ENCODE measurements at regions not wholly inside any gene's neighbourhood (a gene's known extent, or its start where the extent isn't known, plus 50 kb on each side); places are given as distances from the start of the nearest gene placed in this dataset.

GRCh38 chr3:174651951-174652350, 207.2 kb upstream of the NAALADL2 start:
- DNase-seq (ENCODE audit: low read depth in 2 of 2): no peak

GRCh38 chr3:174659511-174659910, 199.6 kb upstream of the NAALADL2 start:
- DNase-seq (ENCODE audit: low read depth in 2 of 2): no peak

DNA sequence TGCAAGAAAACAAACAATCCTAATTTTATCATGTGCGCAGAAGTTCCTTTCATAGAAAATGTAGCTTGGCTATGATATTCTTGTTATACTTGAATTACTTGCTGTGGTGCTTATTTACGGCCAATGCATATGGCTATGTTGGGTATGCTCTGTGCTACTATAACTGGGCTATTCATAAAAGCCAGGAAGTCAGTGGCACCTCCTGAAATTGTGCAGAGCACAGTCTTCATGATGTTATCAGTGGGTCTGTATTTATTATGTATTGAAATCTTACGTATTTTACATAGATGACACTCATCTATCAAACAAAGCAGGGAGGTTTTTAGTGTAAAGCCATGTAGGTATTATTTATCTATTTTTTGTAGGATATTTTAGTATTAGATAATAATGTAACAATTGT, 196.5 kb upstream of the NAALADL2 start:
- no peak for DNase-seq (ENCODE audit: low read depth in 2 of 2)

GRCh38 chr3:174667386-174667785, 191.7 kb upstream of the NAALADL2 start:
- no peak for DNase-seq (ENCODE audit: low read depth in 2 of 2)

DNA sequence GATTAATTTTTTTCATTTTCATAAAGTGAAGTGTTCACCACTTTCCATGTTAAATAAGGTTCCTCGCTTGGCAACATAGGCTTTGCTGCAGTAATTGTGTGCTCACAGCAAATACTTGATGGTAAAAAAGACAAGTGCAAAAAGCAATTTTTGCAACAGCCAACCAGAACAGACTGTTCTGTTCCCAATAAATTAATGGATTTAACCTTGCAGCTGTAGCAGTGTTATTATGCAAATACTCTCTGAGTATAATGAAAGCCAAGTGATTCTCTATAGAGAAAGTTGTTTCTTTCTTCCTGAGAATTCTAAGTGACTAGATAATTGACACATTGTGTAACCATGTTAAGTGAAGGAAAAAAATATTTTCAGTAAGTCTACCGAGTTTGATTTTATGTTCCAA, 183.7 kb upstream of the NAALADL2 start:
- DNase-seq (ENCODE audit: low read depth in 2 of 2): no peak

DNA sequence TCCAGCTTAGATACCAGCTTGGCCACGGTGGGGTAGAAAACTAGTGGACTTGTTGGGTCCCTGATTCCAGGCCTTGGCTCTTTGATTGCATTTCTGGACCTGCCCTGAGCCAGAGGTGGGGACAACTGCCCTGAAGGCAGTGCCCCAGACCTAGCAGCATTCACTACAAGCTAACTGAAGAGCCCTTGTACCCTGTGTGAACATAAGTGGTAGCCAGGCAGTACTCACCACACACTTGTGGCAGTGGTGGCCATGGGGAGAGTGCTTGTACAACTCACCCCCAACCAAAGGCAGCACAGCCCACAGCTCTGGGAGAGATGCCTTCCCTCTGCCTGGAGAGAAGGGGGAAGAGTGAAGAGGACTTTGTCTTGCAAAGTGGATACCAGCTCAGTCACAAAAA, 177.3 kb upstream of the NAALADL2 start:
- DNase-seq (ENCODE audit: low read depth in 2 of 2): no peak

- no peak for DNase-seq (ENCODE audit: low read depth in 2 of 2)
Measured at GRCh38 chr3:174685796-174686195, 173.3 kb upstream of the NAALADL2 start.

- DNase-seq (ENCODE audit: low read depth in 2 of 2): no peak
Measured at GRCh38 chr3:174697310-174697709, 161.8 kb upstream of the NAALADL2 start.

DNA sequence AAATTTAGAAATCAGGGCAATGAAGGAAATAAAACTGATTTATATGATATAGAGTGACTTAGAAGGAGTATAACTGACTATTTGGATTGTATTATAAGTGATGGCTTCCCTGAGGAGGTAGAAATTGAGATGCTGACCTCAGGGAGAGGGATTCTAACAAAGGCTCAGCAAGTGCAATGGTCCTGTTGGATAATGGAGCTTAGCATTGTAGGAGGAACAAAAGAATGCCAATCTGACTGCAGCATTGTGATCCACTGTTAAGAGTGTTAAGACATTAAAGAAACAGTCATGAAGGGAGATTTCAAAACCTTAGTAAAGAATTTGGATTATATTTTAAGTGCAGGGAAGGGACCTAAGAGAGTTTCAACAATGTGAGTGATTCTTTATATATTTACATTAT, 158.4 kb upstream of the NAALADL2 start:
- no peak for DNase-seq (ENCODE audit: low read depth in 2 of 2)

- no peak for DNase-seq (ENCODE audit: low read depth in 2 of 2)
Measured at GRCh38 chr3:174710612-174711011, 148.5 kb upstream of the NAALADL2 start.

DNA sequence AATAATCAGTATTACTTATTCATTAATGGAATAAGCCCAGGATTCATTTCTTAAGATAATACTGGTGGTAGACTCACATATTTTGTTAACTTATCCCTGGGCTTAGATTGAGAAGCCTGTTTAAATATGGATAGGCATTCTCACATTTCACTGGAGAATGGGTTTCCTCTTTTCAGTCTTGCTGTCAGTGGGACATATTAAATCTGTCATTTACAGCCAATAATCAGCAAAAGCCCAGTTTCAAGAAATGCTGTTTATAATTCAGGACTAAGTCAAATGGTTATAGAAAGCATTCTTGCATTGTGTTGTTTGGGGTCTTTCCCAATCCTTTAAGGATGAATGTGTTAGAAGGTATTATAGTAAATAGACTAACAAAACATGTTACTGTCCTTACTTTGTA, 143.7 kb upstream of the NAALADL2 start:
- DNase-seq (ENCODE audit: low read depth in 2 of 2): no peak

DNA sequence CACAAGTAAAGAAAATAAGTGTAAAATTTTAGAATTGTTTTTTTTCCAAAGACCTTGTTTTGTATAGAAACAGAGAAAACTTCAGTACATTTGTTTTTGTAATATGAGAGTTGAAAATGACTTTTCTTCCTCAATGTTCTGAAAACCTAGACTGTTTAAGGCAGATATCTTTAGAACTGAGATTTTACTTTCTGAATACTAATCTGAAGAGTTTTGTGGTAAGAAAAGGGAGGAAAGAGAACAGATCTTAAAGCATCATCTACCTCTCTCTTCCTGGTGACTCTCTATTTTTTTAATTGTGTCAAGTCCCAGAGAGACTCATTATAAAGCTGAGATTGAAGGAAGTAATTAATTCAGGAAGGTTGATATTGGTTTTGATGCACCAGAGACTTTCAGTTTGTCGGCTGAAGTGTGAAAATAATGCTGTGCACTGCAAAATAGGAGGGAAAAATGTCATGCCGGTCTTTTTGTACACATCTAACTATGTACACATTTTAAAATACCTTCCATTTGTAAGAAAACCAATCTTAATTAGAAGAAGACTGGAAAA, 142.1 kb upstream of the NAALADL2 start:
- no peak for DNase-seq (ENCODE audit: low read depth in 2 of 2)

DNA sequence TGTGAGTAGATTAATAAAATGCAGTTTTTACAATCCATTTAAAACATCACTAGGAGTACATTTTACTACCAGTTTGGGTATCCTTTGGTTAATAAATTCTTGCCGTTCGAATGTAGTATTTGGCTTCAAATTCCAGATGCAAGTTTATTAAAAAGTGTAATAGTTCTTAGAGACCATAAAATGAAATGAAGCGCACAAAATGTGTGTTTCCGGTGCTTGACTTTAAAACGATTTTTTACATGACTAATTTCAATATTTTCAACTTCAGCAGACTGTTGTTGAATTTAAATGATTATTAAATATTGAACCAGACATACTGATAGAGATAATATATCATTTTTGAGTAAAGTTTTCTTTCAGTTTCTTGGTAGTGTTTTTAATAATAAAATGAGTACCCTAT, 138.4 kb upstream of the NAALADL2 start:
- DNase-seq (ENCODE audit: low read depth in 2 of 2): no peak

- no peak for DNase-seq (ENCODE audit: low read depth in 2 of 2)
Measured at GRCh38 chr3:174725303-174725702, 133.8 kb upstream of the NAALADL2 start.

DNA sequence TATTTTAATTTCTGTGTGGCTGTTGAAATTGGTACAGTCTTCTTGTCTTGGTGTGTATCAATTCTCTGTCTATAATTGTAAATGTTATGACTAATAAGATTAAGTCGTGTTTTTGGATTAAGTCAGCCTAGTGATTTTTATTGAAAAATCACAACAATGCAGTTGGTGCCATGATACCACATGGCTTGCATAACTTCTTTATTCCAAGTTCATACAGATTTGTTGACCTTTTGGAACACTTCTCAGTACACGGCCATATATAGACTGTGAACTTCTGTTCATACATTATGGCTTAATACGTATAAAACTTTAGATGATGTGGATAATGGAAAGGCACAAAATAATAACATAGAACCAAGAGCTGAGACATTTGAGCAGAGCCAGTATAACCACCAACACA, 121.2 kb upstream of the NAALADL2 start:
- DNase-seq (ENCODE audit: low read depth in 2 of 2): no peak

DNA sequence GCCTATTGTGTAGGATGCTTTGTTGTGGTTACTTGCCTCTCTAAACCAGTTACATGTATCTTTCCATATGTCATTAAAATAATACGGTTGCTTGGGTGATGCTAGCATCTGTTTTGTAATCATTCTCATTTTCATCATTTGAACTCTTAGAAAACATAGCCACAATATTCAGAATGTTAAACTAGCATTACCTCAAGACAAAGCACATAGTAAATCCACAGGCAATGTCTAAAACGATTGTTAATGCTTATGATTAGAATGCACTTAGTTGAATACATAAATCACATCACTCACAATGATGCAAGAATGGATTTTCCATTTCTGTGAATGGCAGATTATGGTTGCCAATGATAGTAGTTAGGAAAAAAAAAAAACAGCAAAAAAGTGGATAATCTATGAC, 110.0 kb upstream of the NAALADL2 start:
- no peak for DNase-seq (ENCODE audit: low read depth in 2 of 2)

DNA sequence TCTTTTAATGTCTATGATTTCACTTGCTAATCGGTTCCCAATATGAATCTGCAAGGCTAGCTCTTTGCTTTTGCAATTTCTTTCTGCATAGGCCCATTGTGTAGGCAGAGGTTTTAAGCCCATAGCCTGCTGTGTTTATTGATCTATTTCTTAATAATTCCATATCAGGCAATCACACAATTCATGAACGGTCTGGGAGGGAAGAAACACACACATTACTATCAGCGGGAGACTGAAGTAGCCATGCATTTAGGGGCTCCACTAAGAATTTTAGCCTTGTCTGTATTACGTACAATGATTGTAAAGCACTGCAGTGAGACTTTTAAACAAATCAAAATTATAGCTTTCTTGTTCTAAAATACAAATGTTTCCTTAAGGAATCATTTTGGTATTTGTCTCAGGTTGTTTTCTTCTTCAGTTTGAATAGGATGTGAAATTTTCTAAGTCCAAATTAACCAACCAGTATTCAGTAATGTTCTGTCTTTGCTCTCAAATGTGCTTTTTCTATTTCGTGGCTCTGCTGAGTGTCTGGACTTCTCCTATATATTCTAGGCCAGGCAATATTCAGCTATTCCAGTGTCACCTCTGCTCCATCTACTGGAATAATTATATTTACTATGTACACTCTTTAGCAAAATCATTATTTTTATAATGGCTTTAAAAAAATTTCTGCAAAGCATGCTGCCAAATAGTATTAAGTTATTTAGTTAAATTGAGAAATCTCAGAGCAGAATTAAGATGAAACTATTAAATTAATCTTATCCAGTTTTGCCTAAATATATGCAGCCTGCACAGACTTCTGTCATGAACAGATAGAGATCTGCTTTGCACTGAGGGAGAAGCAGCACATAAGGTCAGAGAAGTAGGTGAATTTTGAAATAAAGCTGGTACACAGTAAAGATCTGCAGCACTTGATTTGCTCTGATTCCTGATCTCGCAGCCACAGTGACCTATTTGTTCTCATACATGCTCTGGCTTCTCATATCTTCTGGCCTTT, 103.0 kb upstream of the NAALADL2 start:
- DNase-seq (ENCODE audit: low read depth in 2 of 2): no peak

DNA sequence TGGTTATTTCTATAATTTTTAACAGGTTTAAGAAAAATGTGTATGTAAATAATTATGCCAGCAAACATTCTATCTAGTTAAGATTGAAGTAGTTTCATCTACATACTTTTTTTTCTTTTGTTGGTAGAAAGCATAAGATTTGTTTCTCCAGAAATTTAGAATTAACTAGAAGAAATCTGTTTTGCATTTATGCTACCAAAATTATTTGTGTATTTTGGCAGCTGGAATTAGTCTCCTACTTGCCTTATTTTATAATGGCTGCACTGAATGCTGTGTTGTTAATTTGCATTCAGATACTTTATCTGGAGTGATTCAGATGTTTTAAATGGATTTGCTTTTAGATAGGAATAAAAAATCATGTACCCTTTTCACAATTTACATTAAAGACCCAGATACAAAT, 100.2 kb upstream of the NAALADL2 start:
- no peak for DNase-seq (ENCODE audit: low read depth in 2 of 2)

- DNase-seq (ENCODE audit: low read depth in 2 of 2): no peak
Measured at GRCh38 chr3:174767406-174767805, 91.7 kb upstream of the NAALADL2 start.

- DNase-seq (ENCODE audit: low read depth in 2 of 2): no peak
Measured at GRCh38 chr3:174767853-174768382, 91.2 kb upstream of the NAALADL2 start.

- DNase-seq (ENCODE audit: low read depth in 2 of 2): no peak
Measured at GRCh38 chr3:174769171-174769570, 90.0 kb upstream of the NAALADL2 start.

GRCh38 chr3:174775603-174776002, 83.5 kb upstream of the NAALADL2 start:
- no peak for DNase-seq (ENCODE audit: low read depth in 2 of 2)

DNA sequence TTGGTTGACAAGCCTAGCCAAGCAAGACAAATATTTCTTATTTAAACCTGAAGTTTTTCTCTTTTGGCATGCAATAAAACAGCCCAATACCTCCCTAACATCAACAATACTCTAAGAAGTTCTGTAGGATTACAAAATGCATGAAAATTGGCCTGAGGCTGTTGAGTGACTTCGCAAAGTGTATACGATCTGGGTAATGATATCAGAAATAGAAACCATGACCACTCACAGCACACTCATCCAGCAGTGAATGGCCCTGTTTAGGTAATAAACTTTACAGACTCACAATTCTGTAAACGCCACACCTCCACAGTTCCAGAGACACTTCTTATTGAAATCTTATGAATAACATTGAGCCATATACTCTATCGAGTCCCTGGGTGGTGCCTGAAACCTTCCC, 83.0 kb upstream of the NAALADL2 start:
- DNase-seq (ENCODE audit: low read depth in 2 of 2): no peak
